Prostate gland (tissue), 2 donors: ENCODE measurements at regions not wholly inside any gene's neighbourhood (a gene's known extent, or its start where the extent isn't known, plus 50 kb on each side); places are given as distances from the start of the nearest gene placed in this dataset.

Experiments used
- DNase-seq: peaks from one replicate; pipeline ENCODE4 v3.0.0-alpha.2; 2019; ENCODE audit warnings: low spot score
- H3K27ac ChIP-seq, 2 donors: fragments of 200-600 bp; sonication (generic); 2 replicates each; pipeline ENCODE4 v1.5.1; 2017 to 2019
- H3K27me3 ChIP-seq: fragments of 200-600 bp; sonication (generic); replicated peaks from 2 replicates; pipeline ENCODE4 v1.5.1; 2019; ENCODE audit not compliant: insufficient read depth
- H3K36me3 ChIP-seq, 2 donors: fragments of 200-600 bp; sonication (generic); 1 replicate in 1 of 2; 2 replicates in 1 of 2; pipeline versions ENCODE4 v1.5.1 to v1.8.1; 2017 to 2019
- H3K4me1 ChIP-seq: fragments of 200-600 bp; sonication (generic); replicated peaks from 2 replicates; pipeline ENCODE4 v1.5.1; 2019
- H3K4me3 ChIP-seq, 2 donors: fragments of 200-600 bp; sonication (generic); 2 replicates each; pipeline ENCODE4 v1.5.1; 2017 to 2019
- H3K9me3 ChIP-seq: fragments of 200-600 bp; sonication (generic); 2 replicates; pipeline ENCODE4 v1.5.1; 2017
- CTCF ChIP-seq, 4 experiments: fragments of 200-600 bp in 2 of 4; fragments of 450-650 bp in 2 of 4; sonication (generic) in 2 of 4; IDR thresholded peaks; 1 replicate in 3 of 4; 2 replicates in 1 of 4; pipeline ENCODE4 v1.5.1; 2016 to 2019; ENCODE audit warnings: antibody characterized with exemption in 4 of 4, mild to moderate bottlenecking in 2 of 4, moderate library complexity in 2 of 4
- POLR2A ChIP-seq: fragments of 450-650 bp; IDR thresholded peaks from one replicate; pipeline ENCODE4 v1.6.1; 2016; ENCODE audit warnings: antibody characterized with exemption, mild to moderate bottlenecking
- POLR2AphosphoS5 ChIP-seq: sonication (generic); formaldehyde crosslinking; IDR thresholded peaks from one replicate; pipeline ENCODE4 v1.6.1; 2017; ENCODE audit warnings: antibody characterized with exemption
- WGBS: methylation state at CpG from one replicate; pipeline ENCODE4 v1.1.5; 2018; 5-methylcytosine and 5-hydroxymethylcytosine counted together
- intact Hi-C: fragments of 100-400 bp; cut with DNase I; formaldehyde crosslinking; loops from one replicate; pipeline ENCODE4 v1.14.2; 2022

- H3K4me1 ChIP-seq = no peaks in the 10 kb centered on the region
- intact Hi-C loops = no loop called here
- 80% methylated on average over 4 of the region's 4 CpGs for WGBS
These were observed 512.8 kb upstream of the B3GALT2 start for GRCh38 chr1:193699261-193699660.

GRCh38 chr1:193697776-193698175 is 511.4 kb upstream of the B3GALT2 start:
- no peaks in the 10 kb centered on the region for H3K27me3 ChIP-seq
- H3K4me1 ChIP-seq = no peaks in the 10 kb centered on the region
- H3K36me3 ChIP-seq = no peaks in the 10 kb centered on the region
- no peak for DNase-seq
- 55% methylated on average over 3 of the region's 3 CpGs for WGBS
- no peak overlapping the region for H3K27ac ChIP-seq
- H3K4me3 ChIP-seq = no peak overlapping the region
- TF ChIP-seq CTCF (IDR thresholded peaks at IDR 0.05) = no peak
- TF ChIP-seq POLR2AphosphoS5 = no peak
- TF ChIP-seq POLR2A = no peak
- H3K9me3 ChIP-seq = no peaks in the 10 kb centered on the region
- intact Hi-C loops = no loop called here

More at GRCh38 chr1:193699261-193699660, 512.8 kb upstream of the B3GALT2 start:
- Histone ChIP-seq H3K9me3 (no peaks in the 10 kb centered on the region), H3K27me3 (no peaks in the 10 kb centered on the region), H3K36me3 (no peaks in the 10 kb centered on the region), H3K27ac (no peak overlapping the region), H3K4me3 (no peak overlapping the region)
- no peak for DNase-seq
- TF ChIP-seq POLR2AphosphoS5 (no peak), CTCF (IDR thresholded peaks at IDR 0.05) (no peak), POLR2A (no peak)

- 90% methylated on average over 2 of the region's 2 CpGs for WGBS
- DNase-seq = no peak
- Histone ChIP-seq H3K36me3 (no peaks in the 10 kb centered on the region), H3K27ac (no peak overlapping the region), H3K4me1 (no peaks in the 10 kb centered on the region), H3K9me3 (no peaks in the 10 kb centered on the region), H3K4me3 (no peak overlapping the region), H3K27me3 (no peaks in the 10 kb centered on the region)
- TF ChIP-seq POLR2A (no peak), POLR2AphosphoS5 (no peak), CTCF (IDR thresholded peaks at IDR 0.05) (no peak)
- intact Hi-C loops = no loop called here
These were observed 510.8 kb upstream of the B3GALT2 start for GRCh38 chr1:193697115-193697762.

- TF ChIP-seq POLR2A = no peak
- TF ChIP-seq POLR2AphosphoS5 = no peak
- TF ChIP-seq CTCF (IDR thresholded peaks at IDR 0.05) = no peak
- Histone ChIP-seq H3K36me3 (no peaks in the 10 kb centered on the region), H3K27me3 (no peaks in the 10 kb centered on the region), H3K27ac (no peak overlapping the region), H3K4me3 (no peak overlapping the region), H3K9me3 (no peaks in the 10 kb centered on the region), H3K4me1 (no peaks in the 10 kb centered on the region)
- intact Hi-C loops = no loop called here
- 63% methylated on average over 1 of the region's 1 CpG for WGBS
- no peak for DNase-seq
These were observed 508.3 kb upstream of the B3GALT2 start for GRCh38 chr1:193694741-193695140.

- intact Hi-C loops = no loop called here
- H3K4me1 ChIP-seq = no peaks in the 10 kb centered on the region
- H3K36me3 ChIP-seq = no peaks in the 10 kb centered on the region
- DNase-seq = no peak
- no peak overlapping the region for H3K27ac ChIP-seq
- no peaks in the 10 kb centered on the region for H3K9me3 ChIP-seq
- no peak overlapping the region for H3K4me3 ChIP-seq
- H3K27me3 ChIP-seq = no peaks in the 10 kb centered on the region
- 74% methylated on average over 2 of the region's 2 CpGs for WGBS
- TF ChIP-seq POLR2A (no peak), POLR2AphosphoS5 (no peak), CTCF (IDR thresholded peaks at IDR 0.05) (no peak)
These were observed 499.6 kb upstream of the B3GALT2 start for GRCh38 chr1:193685986-193686385.
